Glomerular endothelial cell (primary cell): ENCODE measurements at regions not wholly inside any gene's neighbourhood (a gene's known extent, or its start where the extent isn't known, plus 50 kb on each side); places are given as distances from the start of the nearest gene placed in this dataset.
"Not testable (repeated sequence)": the region's sequence is repeated elsewhere in the genome, so short reads cannot be mapped to it uniquely, and the experiment has no call there.

Source experiments
- DNase-seq: peaks from one replicate; pipeline ENCODE4 v3.0.0-alpha.2; 2011; ENCODE audit warnings: low read depth, low spot score; ENCODE audit errors: extremely low read depth

- no peak for DNase-seq
Measured at GRCh38 chr1:148386617-148387016, 96.5 kb downstream of the PPIAL4G start.

- DNase-seq = not testable (repeated sequence)
Measured at GRCh38 chr1:148386031-148386398, 97.1 kb downstream of the PPIAL4G start.

- DNase-seq = no peak
Measured at GRCh38 chr1:148385371-148386030, 97.6 kb downstream of the PPIAL4G start.

GRCh38 chr1:148383966-148384365 is 99.1 kb downstream of the PPIAL4G start:
- DNase-seq = no peak

- DNase-seq = no peak
Measured at GRCh38 chr1:148379697-148380096, 103.4 kb downstream of the PPIAL4G start.

- no peak for DNase-seq
Measured at GRCh38 chr1:148379170-148379500, 104.0 kb downstream of the PPIAL4G start.

- DNase-seq = not testable (repeated sequence)
Measured at GRCh38 chr1:148377992-148378391, 105.1 kb downstream of the PPIAL4G start.

- not testable (repeated sequence) for DNase-seq
Measured at GRCh38 chr1:148377045-148377444, 106.1 kb downstream of the PPIAL4G start.

GRCh38 chr1:148374101-148374500 is 109.0 kb downstream of the PPIAL4G start:
- DNase-seq = no peak

- DNase-seq = no peak
Measured at GRCh38 chr1:148373192-148373925, 109.7 kb downstream of the PPIAL4G start.

- no peak for DNase-seq
Measured at GRCh38 chr1:148372731-148373130, 110.4 kb downstream of the PPIAL4G start.

- not testable (repeated sequence) for DNase-seq
Measured at GRCh38 chr1:148372051-148372726, 110.9 kb downstream of the PPIAL4G start.

- not testable (repeated sequence) for DNase-seq
Measured at GRCh38 chr1:148371551-148371994, 111.5 kb downstream of the PPIAL4G start.

GRCh38 chr1:148370661-148371060 is 112.4 kb downstream of the PPIAL4G start:
- DNase-seq = not testable (repeated sequence)

- no peak for DNase-seq
Measured at GRCh38 chr1:148367596-148367995, 115.5 kb downstream of the PPIAL4G start.

GRCh38 chr1:148366136-148366753 is 116.9 kb downstream of the PPIAL4G start:
- DNase-seq = not testable (repeated sequence)

- not testable (repeated sequence) for DNase-seq
Measured at GRCh38 chr1:148365151-148365550, 118.0 kb downstream of the PPIAL4G start.

GRCh38 chr1:148363979-148364378 is 119.1 kb downstream of the PPIAL4G start:
- DNase-seq = not testable (repeated sequence)

GRCh38 chr1:148363439-148363810 is 119.7 kb downstream of the PPIAL4G start:
- no peak for DNase-seq

- DNase-seq = no peak
Measured at GRCh38 chr1:148362626-148363438, 120.3 kb downstream of the PPIAL4G start.

GRCh38 chr1:148362216-148362611 is 120.9 kb downstream of the PPIAL4G start:
- no peak for DNase-seq
